Left lung (tissue), 4 donors: ENCODE measurements at regions not wholly inside any gene's neighbourhood (a gene's known extent, or its start where the extent isn't known, plus 50 kb on each side); places are given as distances from the start of the nearest gene placed in this dataset.

Experiments
- ATAC-seq: fragments of 200-7000 bp; cut with Tn5 transposase; one replicate; pipeline ENCODE4 v1.9.1; 2020; ENCODE audit warnings: moderate library complexity
- DNase-seq, 4 donors: peaks; one replicate each; pipeline ENCODE4 v3.0.0-alpha.2; 2013 to 2020
- H3K27ac ChIP-seq, 2 donors: fragments of 200-600 bp; sonication (generic) in 1 of 2; one replicate each; pipeline versions ENCODE4 v1.5.0 to v1.8.0; 2020 to 2021
- H3K27me3 ChIP-seq, 2 donors: fragments of 200-600 bp; sonication (generic) in 1 of 2; one replicate each; pipeline versions ENCODE4 v1.5.0 to v1.8.0; 2020 to 2021
- H3K36me3 ChIP-seq, 2 donors: fragments of 200-600 bp; sonication (generic) in 1 of 2; one replicate each; pipeline versions ENCODE4 v1.5.0 to v1.8.0; 2020 to 2021
- H3K4me1 ChIP-seq, 2 donors: fragments of 200-600 bp; one replicate each; pipeline ENCODE4 v1.8.0; 2021
- H3K4me3 ChIP-seq, 2 donors: fragments of 200-600 bp; sonication (generic) in 1 of 2; one replicate each; pipeline versions ENCODE4 v1.5.0 to v1.8.0; 2020 to 2021; ENCODE audit warnings: mild to moderate bottlenecking in 1 of 2
- H3K9me3 ChIP-seq, 2 donors: fragments of 200-600 bp; sonication (generic) in 1 of 2; one replicate each; pipeline versions ENCODE4 v1.5.0 to v1.8.0; 2020 to 2021
- CTCF ChIP-seq, 2 donors: fragments of 200-600 bp; sonication (generic) in 1 of 2; IDR thresholded peaks; one replicate each; pipeline versions ENCODE4 v1.5.0 to v1.8.0; 2021; ENCODE audit warnings: antibody characterized with exemption in 2 of 2
- intact Hi-C, 2 donors: fragments of 100-400 bp; cut with DNase I; formaldehyde crosslinking; loops; one replicate each; pipeline versions ENCODE4 v1.11.2 to v1.14.2; 2022
- donor health status: DM: no; HTN: yes; CAD: no.
- donor health status: DM: no; HTN: no; CAD: no.

DNA sequence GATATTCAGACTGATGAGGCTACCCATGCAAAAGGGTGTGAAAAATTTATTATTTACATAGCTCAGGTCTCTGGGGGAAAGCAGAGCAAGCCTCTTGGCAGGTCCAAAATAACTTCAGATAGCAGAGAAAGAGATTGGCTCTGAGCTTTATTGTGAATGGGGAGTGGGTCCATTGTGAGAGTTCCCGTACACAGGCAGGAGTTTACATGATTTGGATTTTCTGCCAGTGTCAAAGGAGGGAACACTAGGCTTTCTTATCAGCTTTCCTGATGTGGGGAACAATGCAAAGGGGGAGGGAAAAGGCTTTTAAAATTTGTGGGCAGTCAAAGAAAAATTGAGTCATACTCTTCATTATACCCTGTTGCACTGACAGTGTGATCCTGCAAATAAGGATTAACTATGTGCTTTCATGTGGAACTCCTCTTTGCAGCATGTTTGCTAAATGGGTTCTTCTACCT, 615.0 kb upstream of the RIOK2 start:
- Histone ChIP-seq H3K27me3 (no peaks in the 10 kb centered on the region), H3K9me3 (peaks cover 0 to 11% of the 10 kb centered on the region in 2 donors), H3K27ac (no peak overlapping the region), H3K36me3 (no peaks in the 10 kb centered on the region), H3K4me3 (no peak overlapping the region), H3K4me1 (no peaks in the 10 kb centered on the region)
- TF ChIP-seq CTCF (IDR thresholded peaks at IDR 0.05), result no peak
- no peak for ATAC-seq
- DNase-seq, result no peak
- intact Hi-C loops, result no loop called here

DNA sequence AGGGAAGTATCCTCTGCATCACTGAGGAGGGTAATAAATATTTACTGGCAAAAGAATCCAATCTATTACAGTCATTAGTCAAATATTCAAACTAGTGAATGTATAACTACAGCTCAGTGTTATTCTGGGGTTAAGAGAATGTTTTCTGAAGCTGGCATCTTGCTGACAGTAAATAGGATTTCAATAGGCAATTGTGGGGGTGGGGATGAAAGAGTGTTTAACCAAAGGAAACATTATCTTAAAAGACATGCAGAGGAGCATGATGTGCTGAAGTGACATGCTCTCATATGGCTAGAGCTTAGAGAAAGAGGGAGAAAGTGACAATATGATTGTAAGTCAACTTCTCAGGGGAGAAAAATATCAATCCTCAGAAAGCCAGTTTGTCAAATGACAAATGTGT, 618.4 kb upstream of the RIOK2 start:
- Histone ChIP-seq H3K27me3 (no peaks in the 10 kb centered on the region), H3K4me1 (no peaks in the 10 kb centered on the region), H3K4me3 (no peak overlapping the region), H3K9me3 (peaks cover 0 to 34% of the 10 kb centered on the region in 2 donors), H3K36me3 (no peaks in the 10 kb centered on the region), H3K27ac (no peak overlapping the region)
- TF ChIP-seq CTCF (IDR thresholded peaks at IDR 0.05), result no peak
- DNase-seq (no peak), ATAC-seq (no peak)
- intact Hi-C loops, result no loop called here

- ATAC-seq (no peak), DNase-seq (no peak)
- TF ChIP-seq CTCF (IDR thresholded peaks at IDR 0.05), result no peak
- Histone ChIP-seq H3K27me3 (no peaks in the 10 kb centered on the region), H3K4me3 (no peak overlapping the region), H3K9me3 (peaks cover 0 to 23% of the 10 kb centered on the region in 2 donors), H3K4me1 (no peaks in the 10 kb centered on the region), H3K27ac (no peak overlapping the region), H3K36me3 (no peaks in the 10 kb centered on the region)
- intact Hi-C loops, result no loop called here
Observed at GRCh38 chr5:97820138-97820537, 637.1 kb upstream of the RIOK2 start.

DNA sequence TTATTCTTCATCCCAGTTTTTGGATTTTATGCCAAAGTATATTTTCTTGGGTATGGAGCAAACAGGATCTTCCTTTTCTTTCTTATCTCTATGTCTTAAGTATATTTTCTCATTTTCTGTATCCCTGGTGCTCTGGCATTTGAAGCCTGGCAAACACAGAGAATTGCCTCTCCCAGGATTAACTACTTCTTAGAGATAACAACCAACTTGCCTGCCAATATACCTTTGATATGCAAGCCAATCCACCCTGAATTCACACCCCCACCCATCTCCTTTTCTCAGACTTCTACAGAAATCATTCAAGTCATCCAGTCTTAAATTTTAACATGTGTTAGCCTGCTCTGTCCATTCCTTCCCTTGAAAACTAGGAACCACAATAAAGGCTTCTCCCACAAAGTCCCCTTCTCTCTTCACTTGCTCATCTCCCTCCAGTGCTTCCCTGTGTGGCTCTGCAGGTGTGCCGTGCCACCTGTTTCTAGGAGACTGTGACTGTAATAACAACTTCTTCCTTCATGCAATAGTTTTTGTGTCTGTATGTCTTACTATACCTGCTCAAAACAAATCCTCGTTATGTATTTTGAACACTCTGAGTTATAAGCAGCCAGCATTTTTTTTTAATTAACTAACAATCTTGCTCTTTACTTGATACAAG, 649.7 kb upstream of the RIOK2 start:
- Histone ChIP-seq H3K36me3 (no peaks in the 10 kb centered on the region), H3K9me3 (peaks cover 0 to 3% of the 10 kb centered on the region in 2 donors), H3K4me1 (no peaks in the 10 kb centered on the region), H3K27me3 (no peaks in the 10 kb centered on the region), H3K4me3 (no peak overlapping the region), H3K27ac (no peak overlapping the region)
- intact Hi-C loops, result no loop called here
- ATAC-seq, result no peak
- no peak for DNase-seq
- no peak for TF ChIP-seq CTCF (IDR thresholded peaks at IDR 0.05)

DNA sequence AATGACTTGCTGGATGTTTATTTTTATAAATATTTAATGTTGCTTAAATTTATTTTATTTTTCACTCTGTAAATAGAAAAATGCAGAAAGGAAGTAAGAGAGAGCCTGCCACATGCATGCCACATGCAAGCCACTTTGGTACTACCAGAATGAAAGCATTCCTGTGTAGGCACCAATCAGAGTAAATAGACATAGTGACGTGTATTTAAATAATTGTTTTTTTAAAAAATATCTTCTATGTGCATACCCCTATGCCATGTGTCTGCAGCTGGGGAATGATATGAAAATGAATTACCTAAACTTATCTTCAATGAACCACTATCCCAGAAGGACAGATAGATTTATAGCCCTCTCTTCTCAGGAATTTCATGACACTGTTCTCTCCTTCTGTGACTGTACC, 651.5 kb upstream of the RIOK2 start:
- no peak overlapping the region for H3K4me3 ChIP-seq
- no peaks in the 10 kb centered on the region for H3K27me3 ChIP-seq
- intact Hi-C loops, result no loop called here
- no peak for ATAC-seq
- no peaks in the 10 kb centered on the region for H3K36me3 ChIP-seq
- no peak for DNase-seq
- H3K9me3 ChIP-seq, result peaks cover 0 to 3% of the 10 kb centered on the region in 2 donors
- H3K4me1 ChIP-seq, result no peaks in the 10 kb centered on the region
- no peak for TF ChIP-seq CTCF (IDR thresholded peaks at IDR 0.05)
- H3K27ac ChIP-seq, result no peak overlapping the region
